Small intestine (tissue), 7 donors: ENCODE measurements at regions not wholly inside any gene's neighbourhood (a gene's known extent, or its start where the extent isn't known, plus 50 kb on each side); places are given as distances from the start of the nearest gene placed in this dataset.

Experiments used
- DNase-seq, 2 donors: peaks; one replicate each; pipeline versions ENCODE4 v3.0.0 to v3.0.0-alpha.2; 2013
- FAIRE-seq: peaks from 2 replicates; lab custom pipeline; 2012; peaks lifted over from hg19 to GRCh38; lab: Jason Lieb, UNC
- H3K27ac ChIP-seq, 3 donors: one replicate each; pipeline ENCODE4 v1.5.1; 2013; ENCODE audit warnings: low read length in 2 of 3, mild to moderate bottlenecking in 2 of 3, control low read depth in 1 of 3, inconsistent platforms in 1 of 3, low read depth in 1 of 3, moderate library complexity in 1 of 3
- H3K27me3 ChIP-seq, 3 donors: one replicate each; pipeline ENCODE4 v1.6.1; 2013; ENCODE audit warnings: low read length in 3 of 3, inconsistent platforms in 1 of 3; ENCODE audit not compliant: control insufficient read depth in 3 of 3, insufficient read depth in 3 of 3
- H3K36me3 ChIP-seq, 3 donors: one replicate each; pipeline ENCODE4 v1.6.1; 2013; ENCODE audit warnings: low read length in 3 of 3, inconsistent platforms in 1 of 3, low read depth in 1 of 3, mild to moderate bottlenecking in 1 of 3, moderate library complexity in 1 of 3; ENCODE audit not compliant: control insufficient read depth in 3 of 3, insufficient read depth in 2 of 3
- H3K4me1 ChIP-seq, 3 donors: one replicate each; pipeline ENCODE4 v1.6.1; 2013; ENCODE audit warnings: low read length in 2 of 3, inconsistent platforms in 1 of 3, low read depth in 1 of 3, mild to moderate bottlenecking in 1 of 3, moderate library complexity in 1 of 3; ENCODE audit not compliant: control insufficient read depth in 3 of 3, insufficient read depth in 2 of 3
- H3K4me3 ChIP-seq, 3 donors: one replicate each; pipeline ENCODE4 v1.5.1; 2013; ENCODE audit warnings: low read length in 3 of 3, control low read depth in 1 of 3, inconsistent platforms in 1 of 3, low read depth in 1 of 3, mild to moderate bottlenecking in 1 of 3, moderate library complexity in 1 of 3
- H3K9me3 ChIP-seq, 2 donors: one replicate each; pipeline ENCODE4 v1.6.1; 2013; ENCODE audit warnings: low read depth in 1 of 2, low read length in 1 of 2; ENCODE audit not compliant: control insufficient read depth in 2 of 2, insufficient read depth in 1 of 2
- WGBS, 3 donors: extraction: QIAGEN DNeasy Blood & Tissue Kit; methylation state at CpG; one replicate each; pipeline ENCODE4 v1.1.7; 2013; 5-methylcytosine and 5-hydroxymethylcytosine counted together
- donor health status: healthy with polysubstance abuse.
- donor health status: control.
- donor health status: control.
- donor health status: Bipolar disorder and iron deficiency.
- donor health status: healthy.

- no peak for DNase-seq
- Histone ChIP-seq H3K36me3 (no peaks in the 10 kb centered on the region), H3K27me3 (no peaks in the 10 kb centered on the region), H3K4me3 (no peak overlapping the region), H3K9me3 (no peaks in the 10 kb centered on the region), H3K4me1 (no peaks in the 10 kb centered on the region), H3K27ac (no peak overlapping the region)
- 77 to 88% (median 87%) methylated on average over 4 of the region's 4 CpGs for WGBS, 3 donors
- FAIRE-seq: no peak
Measured at GRCh38 chr1:222034790-222035189, 292.9 kb upstream of the DUSP10 start.

DNA sequence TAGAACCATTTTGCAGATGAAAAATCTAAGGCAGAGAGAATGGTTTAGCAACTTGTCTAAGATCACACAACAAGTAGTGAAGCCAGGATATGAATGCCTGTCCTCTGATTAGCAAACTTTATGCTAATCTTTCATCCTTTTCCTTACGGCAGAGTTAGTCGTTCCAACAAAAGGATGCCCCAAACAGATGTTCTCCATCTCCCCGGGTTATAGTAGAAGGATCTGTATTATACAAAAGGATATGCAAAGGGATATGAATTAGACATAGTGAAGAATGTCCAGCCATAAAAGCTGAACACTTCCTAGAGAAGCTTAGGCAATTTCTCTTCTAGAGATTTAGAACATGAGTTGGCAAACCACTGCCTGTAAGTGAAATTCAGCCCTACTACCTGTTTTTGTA lies 291.6 kb upstream of the DUSP10 start:
- 71 to 91% (median 88%) methylated on average over 3 of the region's 3 CpGs for WGBS, 3 donors
- no peak overlapping the region for H3K4me3 ChIP-seq
- FAIRE-seq: no peak

GRCh38 chr1:222031318-222031717 lies 289.4 kb upstream of the DUSP10 start:
- Histone ChIP-seq H3K27me3 (no peaks in the 10 kb centered on the region), H3K36me3 (no peaks in the 10 kb centered on the region), H3K9me3 (no peaks in the 10 kb centered on the region), H3K4me1 (no peaks in the 10 kb centered on the region), H3K27ac (no peak overlapping the region), H3K4me3 (no peak overlapping the region)
- no peak for FAIRE-seq
- no peak for DNase-seq
- 36 to 73% (median 67%) methylated on average over 1 of the region's 1 CpG for WGBS, 3 donors

More for the DNA sequence above, 291.6 kb upstream of the DUSP10 start:
- Histone ChIP-seq H3K4me1 (no peaks in the 10 kb centered on the region), H3K27me3 (no peaks in the 10 kb centered on the region), H3K9me3 (no peaks in the 10 kb centered on the region), H3K27ac (no peak overlapping the region), H3K36me3 (no peaks in the 10 kb centered on the region)
- no peak for DNase-seq

DNA sequence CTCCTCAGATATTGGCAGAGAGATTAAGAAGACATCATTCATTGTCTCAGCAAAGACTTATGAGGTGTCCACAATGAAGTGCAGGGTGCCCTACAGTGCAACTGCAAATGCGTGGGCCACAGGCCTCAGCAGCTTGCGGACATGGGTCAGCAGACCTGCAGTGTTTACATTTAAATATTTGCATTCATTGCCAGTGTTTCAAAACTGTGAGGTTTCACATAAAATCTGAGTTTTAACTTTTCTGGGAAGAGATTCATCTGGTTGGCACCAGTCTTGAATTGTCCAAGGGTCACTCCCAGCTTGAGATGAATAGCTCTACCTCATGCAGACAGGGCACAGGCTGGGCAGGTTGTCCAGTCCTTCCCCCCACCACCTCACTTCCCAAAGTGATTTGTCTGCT lies 286.8 kb upstream of the DUSP10 start:
- FAIRE-seq (no peak), DNase-seq (no peak)
- Histone ChIP-seq H3K9me3 (no peaks in the 10 kb centered on the region), H3K27ac (no peak overlapping the region), H3K27me3 (no peaks in the 10 kb centered on the region), H3K4me1 (no peaks in the 10 kb centered on the region), H3K36me3 (no peaks in the 10 kb centered on the region), H3K4me3 (no peak overlapping the region)
- 92 to 95% (median 92%) methylated on average over 2 of the region's 2 CpGs for WGBS, 3 donors

- WGBS, 3 donors: 49 to 80% (median 60%) methylated on average over 3 of the region's 3 CpGs
- FAIRE-seq: no peak
Measured at GRCh38 chr1:222028116-222028515, 286.2 kb upstream of the DUSP10 start.

DNA sequence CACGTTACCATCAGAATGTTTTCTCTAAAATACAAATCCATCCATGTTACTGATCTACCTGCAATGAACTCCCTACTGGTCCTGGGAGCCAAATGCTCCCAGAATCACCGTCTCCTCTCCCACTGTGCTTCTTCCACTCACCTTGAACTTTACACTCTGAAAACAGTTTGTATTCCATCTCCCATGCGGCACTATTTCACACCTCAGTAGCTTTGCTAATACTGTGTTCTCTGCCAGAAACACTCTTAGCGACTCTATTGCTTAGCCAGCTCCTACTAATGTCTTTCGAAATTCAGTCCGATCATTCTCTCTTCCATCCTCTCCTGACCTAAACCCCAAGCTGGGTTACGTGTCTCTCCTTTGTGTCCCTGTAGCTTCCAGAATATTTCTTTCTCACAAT lies 284.4 kb upstream of the DUSP10 start:
- no peaks in the 10 kb centered on the region for H3K36me3 ChIP-seq
- FAIRE-seq: no peak
- no peak overlapping the region for H3K27ac ChIP-seq
- no peaks in the 10 kb centered on the region for H3K9me3 ChIP-seq
- no peaks in the 10 kb centered on the region for H3K27me3 ChIP-seq
- DNase-seq: no peak
- no peak overlapping the region for H3K4me3 ChIP-seq
- WGBS, 3 donors: 77 to 88% (median 83%) methylated on average over 7 of the region's 7 CpGs
- H3K4me1 ChIP-seq: no peaks in the 10 kb centered on the region

More at GRCh38 chr1:222028116-222028515, 286.2 kb upstream of the DUSP10 start:
- no peak overlapping the region for H3K4me3 ChIP-seq
- no peaks in the 10 kb centered on the region for H3K9me3 ChIP-seq
- no peaks in the 10 kb centered on the region for H3K36me3 ChIP-seq
- H3K4me1 ChIP-seq: no peaks in the 10 kb centered on the region
- no peak for DNase-seq
- no peak overlapping the region for H3K27ac ChIP-seq
- H3K27me3 ChIP-seq: no peaks in the 10 kb centered on the region

GRCh38 chr1:222023025-222023424 lies 281.1 kb upstream of the DUSP10 start:
- no peak for FAIRE-seq
- 77 to 83% (median 80%) methylated on average over 5 of the region's 5 CpGs for WGBS, 3 donors

DNA sequence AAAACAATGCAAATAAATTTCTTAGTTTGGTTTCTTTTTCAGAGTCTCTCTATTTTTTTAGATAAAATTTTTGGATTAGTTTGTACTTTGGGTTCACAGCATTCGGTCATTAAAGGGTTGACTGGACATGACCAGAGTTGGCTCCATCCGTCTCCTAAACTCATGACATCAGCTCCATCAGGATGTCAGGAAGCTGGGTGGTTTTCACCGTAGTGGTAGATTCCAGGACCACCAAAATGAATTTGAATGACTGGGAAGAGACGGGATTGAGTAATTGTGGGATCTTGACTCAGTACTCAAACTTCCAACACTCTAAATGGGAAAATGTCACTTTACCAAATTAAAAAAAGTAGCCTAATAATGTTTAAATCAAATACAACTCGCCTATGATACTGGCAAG lies 279.2 kb upstream of the DUSP10 start:
- Histone ChIP-seq H3K36me3 (no peaks in the 10 kb centered on the region), H3K4me1 (no peaks in the 10 kb centered on the region), H3K27ac (no peak overlapping the region), H3K4me3 (no peak overlapping the region), H3K27me3 (no peaks in the 10 kb centered on the region), H3K9me3 (no peaks in the 10 kb centered on the region)
- WGBS, 3 donors: 60 to 81% (median 79%) methylated on average over 5 of the region's 5 CpGs
- no peak for DNase-seq
- no peak for FAIRE-seq

More at GRCh38 chr1:222023025-222023424, 281.1 kb upstream of the DUSP10 start:
- H3K27ac ChIP-seq: no peak overlapping the region
- H3K9me3 ChIP-seq: no peaks in the 10 kb centered on the region
- H3K4me3 ChIP-seq: no peak overlapping the region
- no peak for DNase-seq
- no peaks in the 10 kb centered on the region for H3K27me3 ChIP-seq
- no peaks in the 10 kb centered on the region for H3K36me3 ChIP-seq
- H3K4me1 ChIP-seq: no peaks in the 10 kb centered on the region

GRCh38 chr1:222020553-222020952 lies 278.7 kb upstream of the DUSP10 start:
- no peaks in the 10 kb centered on the region for H3K4me1 ChIP-seq
- H3K4me3 ChIP-seq: no peak overlapping the region
- no peaks in the 10 kb centered on the region for H3K9me3 ChIP-seq
- no peaks in the 10 kb centered on the region for H3K27me3 ChIP-seq
- no peak for DNase-seq
- no peak for FAIRE-seq
- H3K36me3 ChIP-seq: no peaks in the 10 kb centered on the region
- no peak overlapping the region for H3K27ac ChIP-seq
